ENCODE measurements at regions not wholly inside any gene's neighbourhood (a gene's known extent, or its start where the extent isn't known, plus 50 kb on each side); places are given as distances from the start of the nearest gene placed in this dataset.

DNA sequence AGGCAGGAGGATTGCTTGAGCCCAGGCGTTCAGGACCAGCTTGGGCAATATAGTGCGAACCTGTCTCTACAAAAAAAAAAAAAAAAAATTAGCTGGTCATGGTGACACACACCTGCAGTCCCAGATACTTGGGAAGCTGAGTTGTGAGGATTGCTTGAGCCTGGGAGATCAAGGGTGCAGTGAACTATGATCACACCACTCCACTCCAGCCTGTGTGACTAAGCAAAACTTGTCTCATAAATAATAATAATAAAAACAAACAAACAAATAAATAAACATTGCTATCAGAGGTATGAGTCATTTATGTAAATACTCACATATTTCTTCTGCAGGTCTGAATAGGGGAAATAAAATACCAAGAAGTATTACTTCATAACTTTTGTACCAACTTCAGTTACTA, 1372.7 kb upstream of the AGA start:
- H3K4me1 ChIP-seq (ENCODE audit: insufficient read depth, low read length): no peaks in the 10 kb centered on the region
- no peaks in the 10 kb centered on the region for H4K20me1 ChIP-seq (ENCODE audit: insufficient read depth, low read length)
- no peaks in the 10 kb centered on the region for H3K36me3 ChIP-seq (ENCODE audit: insufficient read depth, low read length)
- no peak overlapping the region for H3K9ac ChIP-seq (ENCODE audit: low read depth, low read length)
- no peaks in the 10 kb centered on the region for H3K79me2 ChIP-seq (ENCODE audit: insufficient read depth, low read length)
- no peak overlapping the region for H3K27ac ChIP-seq (ENCODE audit: low read length)
- DNase-seq (no peak), ATAC-seq (ENCODE audit: insufficient read depth, low read depth) (no peak)
- no peak overlapping the region for H2AFZ ChIP-seq (ENCODE audit: low read depth, low read length)
- H3K4me2 ChIP-seq (ENCODE audit: insufficient read depth, low read length): no peak overlapping the region
- no peaks in the 10 kb centered on the region for H3K9me3 ChIP-seq (ENCODE audit: insufficient read depth, low read length, severe bottlenecking)
- no peak overlapping the region for H3K4me3 ChIP-seq (ENCODE audit: low read depth in 1 of 2, low read length in 2 of 2)
- TF ChIP-seq EZH2 (IDR thresholded peaks at IDR 0.05; ENCODE audit: borderline replicate concordance, low read depth, low read length, severe bottlenecking): no peak
- TF ChIP-seq, protein P1, sequence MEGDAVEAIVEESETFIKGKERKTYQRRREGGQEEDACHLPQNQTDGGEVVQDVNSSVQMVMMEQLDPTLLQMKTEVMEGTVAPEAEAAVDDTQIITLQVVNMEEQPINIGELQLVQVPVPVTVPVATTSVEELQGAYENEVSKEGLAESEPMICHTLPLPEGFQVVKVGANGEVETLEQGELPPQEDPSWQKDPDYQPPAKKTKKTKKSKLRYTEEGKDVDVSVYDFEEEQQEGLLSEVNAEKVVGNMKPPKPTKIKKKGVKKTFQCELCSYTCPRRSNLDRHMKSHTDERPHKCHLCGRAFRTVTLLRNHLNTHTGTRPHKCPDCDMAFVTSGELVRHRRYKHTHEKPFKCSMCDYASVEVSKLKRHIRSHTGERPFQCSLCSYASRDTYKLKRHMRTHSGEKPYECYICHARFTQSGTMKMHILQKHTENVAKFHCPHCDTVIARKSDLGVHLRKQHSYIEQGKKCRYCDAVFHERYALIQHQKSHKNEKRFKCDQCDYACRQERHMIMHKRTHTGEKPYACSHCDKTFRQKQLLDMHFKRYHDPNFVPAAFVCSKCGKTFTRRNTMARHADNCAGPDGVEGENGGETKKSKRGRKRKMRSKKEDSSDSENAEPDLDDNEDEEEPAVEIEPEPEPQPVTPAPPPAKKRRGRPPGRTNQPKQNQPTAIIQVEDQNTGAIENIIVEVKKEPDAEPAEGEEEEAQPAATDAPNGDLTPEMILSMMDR (IDR thresholded peaks at IDR 0.05; ENCODE audit: borderline replicate concordance, extremely low read depth, low read length, poor library complexity, severe bottlenecking): no peak
- no peaks in the 10 kb centered on the region for H3K27me3 ChIP-seq (ENCODE audit: insufficient read depth, low read length, poor library complexity)

DNA sequence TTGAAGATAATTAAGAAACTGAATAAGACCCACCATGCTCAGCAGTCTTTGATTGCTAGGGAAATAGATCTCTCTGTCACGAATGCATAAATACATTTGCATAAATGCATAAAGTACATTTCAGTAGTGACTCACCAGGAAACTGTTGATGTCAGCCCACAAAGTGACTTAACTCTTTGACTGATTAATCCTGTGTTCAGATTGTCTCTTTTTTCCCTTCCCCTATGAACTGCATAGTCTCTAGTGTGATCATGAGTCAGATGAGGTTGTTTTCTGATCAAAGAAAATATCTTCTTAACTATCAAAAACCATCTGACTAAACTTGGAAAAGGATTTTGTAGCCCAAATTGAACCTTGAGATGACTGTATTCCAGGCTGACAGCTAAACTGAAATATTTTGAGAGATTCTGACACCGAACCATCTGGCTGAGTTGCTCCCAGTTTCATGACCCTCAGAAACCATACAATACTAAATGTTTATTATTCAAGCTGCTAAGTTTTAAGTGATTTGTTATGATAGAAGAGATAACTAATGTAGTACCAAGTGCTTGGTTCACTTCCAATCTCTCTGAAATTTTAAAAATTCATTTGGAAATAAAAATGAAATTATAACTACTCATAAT, 1381.5 kb upstream of the AGA start:
- TF ChIP-seq, protein P1 (IDR thresholded peaks at IDR 0.05; ENCODE audit: borderline replicate concordance, extremely low read depth, low read length, poor library complexity, severe bottlenecking): no peak
- TF ChIP-seq EZH2 (IDR thresholded peaks at IDR 0.05; ENCODE audit: borderline replicate concordance, low read depth, low read length, severe bottlenecking): no peak
- no peaks in the 10 kb centered on the region for H3K79me2 ChIP-seq (ENCODE audit: insufficient read depth, low read length)
- H3K36me3 ChIP-seq (ENCODE audit: insufficient read depth, low read length): no peaks in the 10 kb centered on the region
- DNase-seq (no peak), ATAC-seq (ENCODE audit: insufficient read depth, low read depth) (no peak)
- H3K4me3 ChIP-seq (ENCODE audit: low read depth in 1 of 2, low read length in 2 of 2): no peak overlapping the region
- no peak overlapping the region for H3K4me2 ChIP-seq (ENCODE audit: insufficient read depth, low read length)
- H3K9me3 ChIP-seq (ENCODE audit: insufficient read depth, low read length, severe bottlenecking): no peaks in the 10 kb centered on the region
- H2AFZ ChIP-seq (ENCODE audit: low read depth, low read length): no peak overlapping the region
- no peak overlapping the region for H3K27ac ChIP-seq (ENCODE audit: low read length)
- H3K4me1 ChIP-seq (ENCODE audit: insufficient read depth, low read length): no peaks in the 10 kb centered on the region
- no peak overlapping the region for H3K9ac ChIP-seq (ENCODE audit: low read depth, low read length)
- no peaks in the 10 kb centered on the region for H3K27me3 ChIP-seq (ENCODE audit: insufficient read depth, low read length, poor library complexity)
- no peaks in the 10 kb centered on the region for H4K20me1 ChIP-seq (ENCODE audit: insufficient read depth, low read length)

DNA sequence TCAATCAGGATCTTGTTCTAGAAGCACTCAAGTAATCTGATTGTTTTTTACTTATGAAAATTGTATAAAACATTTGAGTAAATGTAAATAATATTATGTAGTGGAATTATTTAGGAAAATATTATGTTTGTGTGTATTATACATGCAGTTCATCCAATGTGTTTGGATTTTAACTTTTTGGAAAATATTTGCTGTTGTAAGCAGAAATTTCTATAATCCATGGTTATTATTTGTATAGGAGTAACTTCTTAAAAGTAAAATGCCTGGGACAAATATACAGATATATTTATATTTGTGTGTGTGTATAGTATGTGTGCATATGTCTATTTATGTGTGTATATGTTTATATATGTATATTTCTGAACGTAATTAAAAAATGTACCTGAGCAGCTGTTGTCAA, 1394.6 kb upstream of the AGA start:
- Histone ChIP-seq H3K79me2 (ENCODE audit: insufficient read depth, low read length) (no peaks in the 10 kb centered on the region), H2AFZ (ENCODE audit: low read depth, low read length) (no peak overlapping the region), H3K4me2 (ENCODE audit: insufficient read depth, low read length) (no peak overlapping the region), H3K4me1 (ENCODE audit: insufficient read depth, low read length) (no peaks in the 10 kb centered on the region), H4K20me1 (ENCODE audit: insufficient read depth, low read length) (no peaks in the 10 kb centered on the region), H3K9me3 (ENCODE audit: insufficient read depth, low read length, severe bottlenecking) (no peaks in the 10 kb centered on the region), H3K4me3 (ENCODE audit: low read depth in 1 of 2, low read length in 2 of 2) (no peak overlapping the region), H3K9ac (ENCODE audit: low read depth, low read length) (no peak overlapping the region), H3K27me3 (ENCODE audit: insufficient read depth, low read length, poor library complexity) (no peaks in the 10 kb centered on the region), H3K36me3 (ENCODE audit: insufficient read depth, low read length) (no peaks in the 10 kb centered on the region), H3K27ac (ENCODE audit: low read length) (no peak overlapping the region)
- DNase-seq (no peak), ATAC-seq (ENCODE audit: insufficient read depth, low read depth) (no peak)
- no peak for TF ChIP-seq EZH2 (IDR thresholded peaks at IDR 0.05; ENCODE audit: borderline replicate concordance, low read depth, low read length, severe bottlenecking)
- TF ChIP-seq, protein P1 (IDR thresholded peaks at IDR 0.05; ENCODE audit: borderline replicate concordance, extremely low read depth, low read length, poor library complexity, severe bottlenecking): no peak
